Psoas muscle (tissue), 7 donors: ENCODE measurements at regions not wholly inside any gene's neighbourhood (a gene's known extent, or its start where the extent isn't known, plus 50 kb on each side); places are given as distances from the start of the nearest gene placed in this dataset.
A peak's percentile ranks its signal among the peaks of the same experiment; 100 is the strongest.
"Not testable (repeated sequence)": the region's sequence is repeated elsewhere in the genome, so short reads cannot be mapped to it uniquely, and the experiment has no call there.

Experiments used
- ATAC-seq, 4 donors: fragments of 200-7000 bp; cut with Tn5 transposase; one replicate each; pipeline ENCODE4 v1.9.1; 2020; ENCODE audit warnings: moderate library complexity in 3 of 4, mild to moderate bottlenecking in 2 of 4
- DNase-seq, 2 donors: peaks; one replicate each; pipeline ENCODE4 v3.0.0-alpha.2; 2020
- H3K27ac ChIP-seq: fragments of 200-600 bp; one replicate; pipeline ENCODE4 v1.8.0; 2022
- H3K27me3 ChIP-seq, 3 donors: fragments of 200-600 bp in 1 of 3; one replicate each; pipeline versions ENCODE4 v1.6.1 to v1.8.0; 2013 to 2022; ENCODE audit warnings: low read length in 2 of 3, mild to moderate bottlenecking in 2 of 3, moderate library complexity in 1 of 3; ENCODE audit not compliant: insufficient read depth in 3 of 3
- H3K36me3 ChIP-seq, 2 donors: fragments of 200-600 bp in 1 of 2; one replicate each; pipeline versions ENCODE4 v1.6.1 to v1.8.0; 2013 to 2022; ENCODE audit warnings: low read depth in 1 of 2, mild to moderate bottlenecking in 1 of 2, moderate library complexity in 1 of 2; ENCODE audit not compliant: insufficient read depth in 1 of 2
- H3K4me1 ChIP-seq: fragments of 200-600 bp; one replicate; pipeline ENCODE4 v1.8.0; 2022
- H3K4me3 ChIP-seq: fragments of 200-600 bp; one replicate; pipeline ENCODE4 v1.8.0; 2022; ENCODE audit warnings: mild to moderate bottlenecking
- H3K9me3 ChIP-seq: fragments of 200-600 bp; one replicate; pipeline ENCODE4 v1.8.0; 2022
- CTCF ChIP-seq: fragments of 200-600 bp; IDR thresholded peaks from one replicate; pipeline ENCODE4 v1.8.0; 2022; ENCODE audit warnings: antibody characterized with exemption
- WGBS, 3 donors: extraction: QIAGEN DNeasy Blood & Tissue Kit; methylation state at CpG; one replicate each; pipeline versions ENCODE4 v1.1.6 to v1.1.7; 2013; 5-methylcytosine and 5-hydroxymethylcytosine counted together
- intact Hi-C, 2 donors: fragments of 100-400 bp; cut with DNase I; formaldehyde crosslinking; loops; one replicate each; pipeline versions ENCODE4 v1.11.0 to v1.14.2; 2022
- donor health status: healthy with polysubstance abuse.
- donor health status: DM: no; HTN: no; CAD: no; lungs with moderate emphysema.
- donor health status: Bipolar disorder and iron deficiency.
- donor health status: healthy.
- donor health status: DM: yes; HTN: yes; CAD: no.
- donor health status: DM: no; HTN: no; CAD: no.
- donor health status: DM: yes; HTN: yes; CAD: no.

GRCh38 chr3:82461049-82461889 is 699.8 kb upstream of the GBE1 start:
- ATAC-seq, result no peak
- no peak for TF ChIP-seq CTCF
- peak in 1 of 2 donors; percentile 19 for DNase-seq
- Histone ChIP-seq H3K36me3 (no peaks in the 10 kb centered on the region), H3K4me1 (no peaks in the 10 kb centered on the region), H3K27ac (no peak overlapping the region), H3K4me3 (no peak overlapping the region), H3K27me3 (no peaks in the 10 kb centered on the region), H3K9me3 (no peaks in the 10 kb centered on the region)
- intact Hi-C loops, result no loop called here
- WGBS, 3 donors, result 70 to 76% (median 73%) methylated on average over 10 of the region's 10 CpGs

DNA sequence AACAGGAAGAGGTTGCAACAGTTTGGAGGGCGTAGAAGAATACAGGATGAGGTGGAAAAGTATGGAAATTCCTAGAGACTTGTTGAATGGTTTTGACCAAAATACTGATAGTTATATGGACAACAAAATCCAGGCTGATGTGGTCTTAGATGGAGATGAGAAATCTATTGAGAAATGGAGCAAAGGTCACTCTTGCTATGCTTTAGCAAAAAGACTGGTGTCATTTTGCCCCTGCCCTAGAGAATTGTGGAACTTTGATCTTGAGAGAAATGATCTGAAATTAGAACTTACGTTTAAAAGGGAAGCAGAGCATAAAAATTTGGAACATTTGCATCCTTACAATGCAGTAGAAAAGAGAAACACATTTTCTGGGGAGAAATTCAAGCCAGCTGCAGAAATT is 686.9 kb upstream of the GBE1 start:
- intact Hi-C loops, result no loop called here
- no peak for TF ChIP-seq CTCF
- Histone ChIP-seq H3K27me3 (peaks cover 0 to 2% (median 0%) of the 10 kb centered on the region in 3 donors), H3K36me3 (no peaks in the 10 kb centered on the region), H3K4me3 (no peak overlapping the region), H3K9me3 (no peaks in the 10 kb centered on the region), H3K4me1 (no peaks in the 10 kb centered on the region), H3K27ac (no peak overlapping the region)
- ATAC-seq (no peak), DNase-seq (no peak)
- WGBS, 3 donors, result 52 to 55% (median 54%) methylated on average over 2 of the region's 2 CpGs

- H3K27ac ChIP-seq, H3K27me3 ChIP-seq, ATAC-seq, H3K4me3 ChIP-seq, H3K9me3 ChIP-seq, H3K36me3 ChIP-seq, H3K4me1 ChIP-seq, DNase-seq, intact Hi-C loops: not testable (repeated sequence)
- 27 to 37% (median 34%) methylated on average over 7 of the region's 7 CpGs for WGBS, 3 donors
Measured at GRCh38 chr3:82428821-82429220, 667.4 kb upstream of the GBE1 start.

GRCh38 chr3:82424031-82424339 is 662.5 kb upstream of the GBE1 start:
- Histone ChIP-seq H3K27me3 (no peaks in the 10 kb centered on the region), H3K4me1 (no peaks in the 10 kb centered on the region), H3K9me3 (no peaks in the 10 kb centered on the region), H3K4me3 (no peak overlapping the region), H3K36me3 (no peaks in the 10 kb centered on the region), H3K27ac (no peak overlapping the region)
- no peak for DNase-seq
- 43 to 52% (median 52%) methylated on average over 1 of the region's 1 CpG for WGBS, 3 donors
- intact Hi-C loops, result no loop called here
- TF ChIP-seq CTCF, result no peak
- ATAC-seq, result no peak

DNA sequence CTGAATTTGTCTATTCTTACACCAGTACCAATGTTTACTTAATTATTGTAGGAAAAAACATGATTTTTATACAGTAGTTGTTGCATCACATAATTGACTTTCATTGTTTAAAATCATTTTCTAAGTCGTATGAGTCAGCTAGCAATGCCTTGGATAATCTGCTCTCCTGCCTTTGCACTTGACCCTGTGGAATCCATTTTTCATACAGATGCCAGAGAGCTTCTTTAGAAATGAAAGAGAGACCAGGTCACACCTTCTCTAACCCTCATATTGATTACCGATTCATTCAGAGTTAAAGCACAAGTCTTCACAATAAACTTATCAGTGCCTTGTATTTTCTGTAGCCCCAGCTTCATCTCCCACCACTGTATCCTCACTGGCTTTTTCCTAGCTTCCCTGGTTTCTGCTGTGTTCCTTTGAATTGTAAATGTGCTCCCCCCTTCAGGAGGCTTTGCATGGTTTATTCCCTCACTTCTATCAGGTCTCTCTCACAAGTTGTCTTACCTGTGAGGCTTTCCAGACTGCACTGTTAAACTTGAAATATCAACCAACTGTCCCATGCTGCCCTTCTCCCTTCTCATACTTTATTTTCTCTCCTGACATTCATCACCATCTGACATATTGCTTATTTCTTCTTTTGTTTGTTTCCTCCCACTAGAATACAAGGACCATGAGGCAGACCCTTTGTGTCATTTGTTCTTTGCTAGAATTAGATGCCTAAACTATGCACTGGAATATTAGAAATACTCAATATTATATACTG is 662.0 kb upstream of the GBE1 start:
- no peaks in the 10 kb centered on the region for H3K4me1 ChIP-seq
- H3K27me3 ChIP-seq, result no peaks in the 10 kb centered on the region
- no peak for TF ChIP-seq CTCF
- no peaks in the 10 kb centered on the region for H3K36me3 ChIP-seq
- DNase-seq (no peak), ATAC-seq (no peak)
- WGBS, 3 donors, result 20 to 39% (median 37%) methylated on average over 2 of the region's 2 CpGs
- H3K27ac ChIP-seq, result no peak overlapping the region
- intact Hi-C loops, result no loop called here
- H3K4me3 ChIP-seq, result no peak overlapping the region
- no peaks in the 10 kb centered on the region for H3K9me3 ChIP-seq
